Activated CD8-positive, alpha-beta memory T cell treated with anti-CD3 and anti-CD28 coated beads for 24 hours (primary cell): ENCODE measurements at regions not wholly inside any gene's neighbourhood (a gene's known extent, or its start where the extent isn't known, plus 50 kb on each side); places are given as distances from the start of the nearest gene placed in this dataset.
"Not testable (repeated sequence)": the region's sequence is repeated elsewhere in the genome, so short reads cannot be mapped to it uniquely, and the experiment has no call there.

ENCODE experiments used
- DNase-seq: peaks from one replicate; pipeline ENCODE4 v3.0.0-alpha.2; 2020

- DNase-seq: no peak
These were observed 386.2 kb upstream of the CCL2 start for GRCh38 chr17:33868899-33869298.

GRCh38 chr17:33870936-33871335 is 384.1 kb upstream of the CCL2 start:
- no peak for DNase-seq

DNA sequence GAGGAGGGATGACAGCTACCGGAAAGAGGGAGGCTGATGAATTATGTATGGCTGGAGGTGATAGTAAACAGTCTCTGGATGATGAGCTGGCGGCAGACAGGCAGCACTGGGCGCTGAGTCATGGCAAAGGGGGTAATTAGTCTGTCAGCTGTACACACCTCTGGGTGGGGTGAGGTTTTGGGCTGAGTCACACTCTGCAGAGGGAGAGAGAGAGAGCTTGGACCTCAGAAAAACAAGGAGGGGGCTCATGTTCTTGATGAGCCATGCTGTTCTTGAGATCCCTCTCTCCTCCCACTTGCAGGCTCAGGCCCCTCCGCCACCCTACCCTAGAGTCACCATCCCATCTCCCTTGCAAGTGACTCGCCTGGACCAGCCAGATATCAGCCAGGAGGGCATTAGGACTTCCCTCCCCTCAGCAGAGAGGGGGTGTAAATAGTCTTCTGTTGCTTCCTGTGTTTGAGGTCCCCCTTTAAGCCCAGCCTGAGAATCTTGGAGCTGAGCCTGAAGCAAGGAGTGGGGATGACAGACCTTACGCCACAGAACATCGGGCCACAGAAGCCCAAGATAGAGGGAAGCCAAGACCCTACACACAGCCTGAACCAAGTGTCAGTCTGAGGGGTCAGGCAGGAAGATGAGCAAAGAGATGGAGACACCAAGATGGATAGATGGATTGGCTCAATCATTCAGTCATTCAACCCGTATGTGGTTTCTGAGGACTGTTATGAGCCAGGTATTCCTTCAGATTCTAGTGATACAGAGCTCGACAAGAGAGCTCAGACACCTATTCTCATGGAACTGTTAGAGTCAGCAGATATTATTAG is 383.2 kb upstream of the CCL2 start:
- no peak for DNase-seq

- DNase-seq: no peak
These were observed 381.9 kb upstream of the CCL2 start for GRCh38 chr17:33873201-33873617.

- no peak for DNase-seq
These were observed 380.4 kb upstream of the CCL2 start for GRCh38 chr17:33874617-33875060.

DNA sequence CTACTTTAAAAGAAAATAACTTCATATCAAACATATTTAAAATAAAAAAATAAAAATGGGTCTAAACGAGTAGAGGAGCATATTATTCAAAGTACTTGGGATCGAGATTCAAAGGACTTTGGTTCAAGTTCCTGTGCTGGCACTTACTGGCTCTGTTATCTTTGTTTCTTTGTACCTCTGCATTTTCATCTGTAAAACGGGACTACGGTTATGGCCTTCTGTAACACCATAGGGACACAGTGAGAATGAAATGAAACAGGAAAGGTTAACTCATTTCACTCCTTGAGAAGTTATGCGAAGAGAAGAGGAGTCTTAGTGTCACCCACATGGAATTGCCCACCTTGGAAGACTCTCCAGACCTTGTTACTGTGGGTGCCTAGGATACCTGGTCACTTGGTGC is 379.1 kb upstream of the CCL2 start:
- DNase-seq: no peak

- DNase-seq: not testable (repeated sequence)
These were observed 372.8 kb upstream of the CCL2 start for GRCh38 chr17:33882273-33882672.

DNA sequence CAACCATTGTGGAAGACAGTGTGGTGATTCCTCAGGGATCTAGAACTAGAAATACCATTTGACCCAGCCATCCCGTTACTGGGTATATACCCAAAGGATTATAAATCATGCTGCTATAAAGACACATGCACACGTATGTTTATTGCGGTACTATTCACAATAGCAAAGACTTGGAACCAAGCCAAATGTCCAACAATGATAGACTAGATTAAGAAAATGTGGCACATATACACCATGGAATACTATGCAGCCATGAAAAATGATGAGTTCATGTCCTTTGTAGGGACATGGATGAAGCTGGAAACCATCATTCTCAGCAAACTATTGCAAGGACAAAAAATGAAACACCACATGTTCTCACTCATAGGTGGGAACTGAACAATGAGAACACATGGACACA is 372.4 kb upstream of the CCL2 start:
- DNase-seq: not testable (repeated sequence)

- no peak for DNase-seq
These were observed 366.6 kb upstream of the CCL2 start for GRCh38 chr17:33888455-33888854.

GRCh38 chr17:33889040-33889439 is 366.0 kb upstream of the CCL2 start:
- no peak for DNase-seq

DNA sequence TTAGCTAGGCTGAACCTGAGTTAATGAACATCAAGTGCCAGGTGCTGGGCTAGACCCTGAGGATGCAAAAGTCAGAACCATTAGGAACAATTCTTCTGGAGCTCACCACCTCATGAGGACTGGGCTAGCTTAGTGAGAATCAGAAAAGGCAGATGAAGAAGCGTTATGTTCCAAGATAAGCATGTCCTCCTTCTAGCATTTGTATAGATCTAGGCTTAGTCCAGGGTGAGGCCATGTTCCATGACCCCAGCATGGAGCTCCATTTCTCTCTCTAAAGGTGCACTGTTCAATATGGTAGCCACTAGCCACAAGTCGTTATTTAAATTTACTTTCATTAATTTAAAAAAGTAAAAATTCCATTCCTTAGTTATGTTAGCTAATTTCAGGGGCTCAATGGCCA is 365.3 kb upstream of the CCL2 start:
- no peak for DNase-seq

- no peak for DNase-seq
These were observed 362.1 kb upstream of the CCL2 start for GRCh38 chr17:33892717-33893591.

DNA sequence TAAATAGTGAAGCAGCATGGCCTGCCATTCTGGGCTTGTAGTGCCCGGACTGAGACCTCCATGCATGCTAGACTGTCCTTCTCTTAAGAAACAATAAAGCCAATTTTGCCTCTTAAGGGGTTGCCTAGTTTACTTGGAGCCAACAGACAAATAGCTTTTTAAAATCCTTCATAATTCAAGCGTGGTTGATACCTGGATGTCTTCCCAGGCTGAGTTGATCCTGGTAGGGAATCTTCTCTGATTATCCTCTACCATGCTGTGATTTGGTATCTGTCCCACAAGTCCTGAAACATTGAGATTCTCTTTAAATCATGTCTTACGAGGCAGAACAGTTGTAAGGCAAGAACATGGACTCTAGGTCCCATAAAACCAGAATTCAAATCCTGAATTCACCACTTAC is 359.6 kb upstream of the CCL2 start:
- DNase-seq: no peak

DNA sequence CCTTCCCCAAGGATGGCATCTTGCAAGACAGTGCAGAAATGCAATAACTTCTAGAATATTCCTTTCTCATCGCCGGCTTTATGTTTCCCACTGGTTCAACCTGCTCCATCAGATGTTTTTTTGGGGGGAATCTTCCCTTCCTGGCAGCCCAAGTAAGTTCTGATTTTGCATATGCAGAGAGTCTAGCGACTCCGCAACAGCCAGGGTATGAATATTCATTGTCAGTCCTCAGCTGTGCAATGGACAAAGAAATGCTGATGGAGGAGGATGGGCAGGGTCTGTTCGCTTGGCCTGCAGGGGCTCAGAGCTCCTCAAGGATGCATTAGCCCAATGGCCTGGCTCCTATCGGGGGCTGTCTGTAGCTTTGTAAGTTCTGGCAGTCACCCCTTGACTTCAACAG is 358.8 kb upstream of the CCL2 start:
- DNase-seq: no peak

GRCh38 chr17:33901085-33901484 is 354.0 kb upstream of the CCL2 start:
- DNase-seq: no peak

GRCh38 chr17:33902901-33903449 is 352.1 kb upstream of the CCL2 start:
- no peak for DNase-seq

DNA sequence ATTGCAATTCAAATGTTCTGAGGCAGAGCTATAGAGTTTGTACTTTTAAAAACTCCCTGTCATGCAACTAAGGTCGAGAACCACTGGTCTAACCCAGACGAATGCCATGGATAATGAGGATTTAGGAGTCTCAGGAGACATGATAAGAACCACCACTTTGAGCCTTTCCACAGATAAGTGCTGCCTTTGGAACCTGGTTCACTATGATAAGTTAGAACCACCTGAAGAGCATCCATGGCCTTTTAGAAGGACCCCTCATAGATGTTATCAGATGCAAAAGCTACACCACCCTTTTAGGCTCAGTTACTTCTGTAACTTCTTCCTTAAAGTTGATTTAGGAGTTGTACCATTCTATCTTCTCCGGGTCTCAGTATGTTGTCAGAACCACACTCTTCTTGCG is 350.6 kb upstream of the CCL2 start:
- DNase-seq: no peak

DNA sequence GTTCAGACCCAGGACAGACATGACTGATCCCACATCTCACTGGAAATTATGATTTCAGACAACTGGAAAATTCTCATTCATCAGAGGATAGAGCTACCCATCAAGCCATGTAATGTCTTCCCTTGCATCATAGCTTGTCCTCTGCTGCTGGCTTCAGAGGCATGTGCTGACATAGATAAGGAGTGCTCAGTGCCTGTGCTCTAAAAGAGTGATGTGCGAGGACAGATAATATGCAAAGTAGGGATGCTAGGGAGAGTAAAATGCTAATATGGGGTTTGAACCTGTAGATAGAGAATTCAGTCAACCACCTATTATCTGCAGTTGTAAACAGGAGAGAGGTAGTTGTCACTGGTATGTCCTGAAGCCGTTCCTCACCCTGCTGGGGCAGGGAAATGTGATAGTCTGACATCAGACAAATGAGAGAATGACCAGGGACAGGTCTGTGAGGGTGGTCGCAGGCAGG is 349.7 kb upstream of the CCL2 start:
- no peak for DNase-seq

DNA sequence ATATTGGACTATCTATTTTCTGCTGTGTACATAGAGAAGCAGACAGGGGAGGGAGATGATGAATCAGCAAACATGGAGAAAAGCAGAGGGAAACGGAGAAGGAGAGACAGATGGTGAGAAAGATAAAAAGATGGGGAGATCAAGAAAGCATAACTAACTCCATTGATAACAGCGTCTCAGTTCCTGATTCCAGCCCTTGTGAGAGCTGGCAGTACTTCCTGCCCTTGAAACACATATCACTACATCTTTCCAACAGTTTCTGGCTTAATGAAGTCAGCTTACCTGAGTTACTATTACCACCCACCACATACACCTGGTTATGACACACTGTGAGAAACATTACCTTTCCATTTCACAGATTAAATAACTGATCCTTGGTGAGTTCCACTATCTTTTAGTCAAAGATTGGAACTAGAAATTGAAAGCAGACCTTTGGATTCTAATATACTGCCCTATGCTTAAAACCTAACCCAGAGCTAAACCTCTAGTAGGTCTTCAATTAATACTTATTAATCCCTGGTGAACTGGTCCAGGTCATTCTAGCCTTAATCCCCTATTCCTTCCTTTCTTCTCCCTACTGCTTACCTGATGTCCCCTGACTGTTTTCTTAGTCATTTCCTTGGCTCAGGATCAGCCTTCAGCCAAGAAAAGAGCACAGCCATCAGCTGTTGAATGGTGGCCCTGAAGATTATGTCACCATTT is 346.6 kb upstream of the CCL2 start:
- no peak for DNase-seq

DNA sequence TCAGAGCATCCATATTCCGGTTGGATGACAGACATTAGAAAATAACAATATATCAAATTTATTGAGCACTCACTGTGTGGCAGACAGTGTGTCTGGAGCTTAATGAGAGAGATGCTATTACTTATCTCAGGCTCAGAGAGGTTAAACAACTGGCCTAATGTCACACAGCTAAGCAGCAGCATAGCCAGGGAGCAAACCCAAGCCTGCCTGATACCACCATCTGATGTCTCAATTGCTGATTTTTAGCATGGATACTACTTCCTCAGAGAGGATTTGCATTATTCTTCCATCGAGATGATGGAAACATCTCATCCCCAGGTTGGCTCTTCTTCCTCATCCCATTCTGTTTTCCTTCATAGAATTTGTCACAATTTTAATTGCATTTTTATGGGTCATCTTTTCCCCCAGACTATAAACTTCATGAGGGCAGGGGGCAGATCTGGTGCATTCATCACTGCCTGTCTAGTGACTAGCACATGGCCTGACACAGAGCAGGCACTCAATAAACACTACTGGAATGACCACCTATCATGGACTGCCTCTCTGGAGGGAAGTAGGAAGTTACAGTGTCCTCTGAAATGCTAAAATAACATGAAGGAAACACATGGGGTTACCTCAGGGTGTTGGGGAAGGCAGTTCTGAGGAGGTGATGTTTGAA is 344.8 kb upstream of the CCL2 start:
- no peak for DNase-seq

DNA sequence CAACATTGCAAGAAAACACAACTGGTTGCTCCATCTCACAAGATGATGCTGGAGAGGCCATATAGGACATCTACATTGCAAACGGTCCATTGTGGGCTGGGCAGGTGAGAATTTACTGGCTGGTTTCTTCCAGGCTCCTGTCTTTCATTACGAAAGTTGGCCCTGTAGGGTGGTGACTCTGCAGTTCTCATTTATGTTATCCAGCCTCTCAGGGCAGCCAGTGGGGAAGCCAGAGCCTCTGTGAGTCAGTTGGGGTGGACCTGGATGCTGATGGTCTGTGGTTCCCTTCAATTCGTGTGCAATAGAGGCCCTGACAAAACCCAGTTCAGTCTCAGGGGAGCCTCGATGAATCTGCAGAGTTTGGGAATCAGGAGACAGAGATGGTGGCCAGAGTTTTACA is 341.0 kb upstream of the CCL2 start:
- no peak for DNase-seq

DNA sequence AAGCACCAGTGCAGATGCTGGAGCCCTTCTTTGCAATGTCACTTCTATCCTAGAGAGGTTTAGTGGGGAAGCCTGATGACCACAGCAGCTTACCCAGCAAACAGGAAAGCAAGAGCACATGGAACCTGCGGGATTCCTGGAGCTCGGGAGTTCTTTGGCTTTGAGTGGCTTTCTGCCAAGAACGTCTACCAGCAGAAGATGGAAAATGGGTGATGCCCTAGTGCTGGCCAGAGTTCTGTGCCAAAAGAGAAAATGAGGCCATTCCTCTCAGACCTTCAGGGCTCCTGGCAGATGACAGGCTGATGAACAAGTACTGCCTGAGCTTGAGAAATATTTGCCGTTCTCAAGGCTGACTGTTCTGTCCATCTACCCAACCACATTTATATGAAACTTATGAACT is 332.1 kb upstream of the CCL2 start:
- DNase-seq: no peak
